ENCODE measurements at regions not wholly inside any gene's neighbourhood (a gene's known extent, or its start where the extent isn't known, plus 50 kb on each side); places are given as distances from the start of the nearest gene placed in this dataset.

DNA sequence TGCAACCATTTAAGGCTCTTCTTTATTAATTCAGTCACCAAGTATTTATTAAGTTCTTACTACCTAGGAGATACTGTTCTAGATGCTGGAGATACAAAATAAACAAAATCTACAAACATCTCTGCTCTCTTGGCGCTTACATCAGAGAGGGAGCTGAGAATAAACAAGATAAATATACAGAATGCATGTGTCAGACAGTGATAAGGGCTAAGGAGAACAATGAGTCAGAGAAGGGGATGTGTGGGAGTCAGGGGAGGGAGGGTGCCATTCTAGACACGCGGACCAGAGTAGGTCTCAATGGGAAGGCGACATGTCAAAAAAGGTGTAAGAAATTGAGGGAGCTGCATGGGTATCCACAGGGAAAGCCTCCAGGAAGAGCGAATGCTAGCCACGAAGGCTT, 393.2 kb downstream of the RWDD3 start:
- no peak for TF ChIP-seq EZH2 (IDR thresholded peaks at IDR 0.05; ENCODE audit: low read length, unreplicated experiment)
- TF ChIP-seq, protein P1, sequence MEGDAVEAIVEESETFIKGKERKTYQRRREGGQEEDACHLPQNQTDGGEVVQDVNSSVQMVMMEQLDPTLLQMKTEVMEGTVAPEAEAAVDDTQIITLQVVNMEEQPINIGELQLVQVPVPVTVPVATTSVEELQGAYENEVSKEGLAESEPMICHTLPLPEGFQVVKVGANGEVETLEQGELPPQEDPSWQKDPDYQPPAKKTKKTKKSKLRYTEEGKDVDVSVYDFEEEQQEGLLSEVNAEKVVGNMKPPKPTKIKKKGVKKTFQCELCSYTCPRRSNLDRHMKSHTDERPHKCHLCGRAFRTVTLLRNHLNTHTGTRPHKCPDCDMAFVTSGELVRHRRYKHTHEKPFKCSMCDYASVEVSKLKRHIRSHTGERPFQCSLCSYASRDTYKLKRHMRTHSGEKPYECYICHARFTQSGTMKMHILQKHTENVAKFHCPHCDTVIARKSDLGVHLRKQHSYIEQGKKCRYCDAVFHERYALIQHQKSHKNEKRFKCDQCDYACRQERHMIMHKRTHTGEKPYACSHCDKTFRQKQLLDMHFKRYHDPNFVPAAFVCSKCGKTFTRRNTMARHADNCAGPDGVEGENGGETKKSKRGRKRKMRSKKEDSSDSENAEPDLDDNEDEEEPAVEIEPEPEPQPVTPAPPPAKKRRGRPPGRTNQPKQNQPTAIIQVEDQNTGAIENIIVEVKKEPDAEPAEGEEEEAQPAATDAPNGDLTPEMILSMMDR (conservative IDR thresholded peaks at IDR 0.05; ENCODE audit: low read depth, low read length), result no peak
